H9 (cell line): ENCODE measurements at regions not wholly inside any gene's neighbourhood (a gene's known extent, or its start where the extent isn't known, plus 50 kb on each side); places are given as distances from the start of the nearest gene placed in this dataset.

ENCODE experiments used
- DNase-seq: peaks from one replicate; pipeline ENCODE4 v3.0.0-alpha.2; 2017
- H2AFZ ChIP-seq: one replicate; pipeline ENCODE4 v1.6.1; 2013; ENCODE audit warnings: mild to moderate bottlenecking, low read length, control low read depth, moderate library complexity
- H2AK5ac ChIP-seq: 2 replicates; pipeline ENCODE4 v1.6.1; 2013; ENCODE audit warnings: low read length, control low read depth, mixed read lengths; ENCODE audit not compliant: insufficient read length
- H2BK120ac ChIP-seq: one replicate; pipeline ENCODE4 v1.6.1; 2013; ENCODE audit warnings: low read depth, mild to moderate bottlenecking, low read length, control low read depth, inconsistent platforms; ENCODE audit not compliant: poor library complexity, severe bottlenecking
- H2BK12ac ChIP-seq: 2 replicates; pipeline ENCODE4 v1.6.1; 2013; ENCODE audit warnings: low read length, control low read depth, mixed read lengths, low read depth; ENCODE audit not compliant: insufficient read length
- H2BK15ac ChIP-seq: 2 replicates; pipeline ENCODE4 v1.6.1; 2013; ENCODE audit warnings: low read depth, low read length, control low read depth
- H2BK20ac ChIP-seq: one replicate; pipeline ENCODE4 v1.6.1; 2013; ENCODE audit warnings: low read depth, mild to moderate bottlenecking, low read length, control low read depth, inconsistent platforms; ENCODE audit not compliant: poor library complexity, severe bottlenecking
- H2BK5ac ChIP-seq: 2 replicates; pipeline ENCODE4 v1.6.1; 2013; ENCODE audit warnings: low read length, control low read depth, mixed read lengths; ENCODE audit not compliant: insufficient read length
- H3K14ac ChIP-seq: 2 replicates; pipeline ENCODE4 v1.6.1; 2013; ENCODE audit warnings: low read length, control low read depth; ENCODE audit not compliant: insufficient read depth
- H3K18ac ChIP-seq: 2 replicates; pipeline ENCODE4 v1.6.1; 2013; ENCODE audit warnings: low read depth, mild to moderate bottlenecking, mixed read lengths, low read length, control low read depth; ENCODE audit not compliant: insufficient read length
- H3K23ac ChIP-seq: 2 replicates; pipeline ENCODE4 v1.6.1; 2013; ENCODE audit warnings: low read length, control low read depth, mixed read lengths, low read depth; ENCODE audit not compliant: insufficient read length
- H3K23me2 ChIP-seq: 2 replicates; pipeline ENCODE4 v1.6.1; 2013; ENCODE audit warnings: low read depth, mild to moderate bottlenecking, mixed read lengths, low read length, control low read depth; ENCODE audit not compliant: insufficient read length, poor library complexity, severe bottlenecking
- H3K27ac ChIP-seq: 2 replicates; pipeline ENCODE4 v1.5.1; 2013; ENCODE audit warnings: low read length, control low read depth, mixed read lengths, low read depth; ENCODE audit not compliant: insufficient read length
- H3K27me3 ChIP-seq: 2 replicates; pipeline ENCODE4 v1.6.1; 2013; ENCODE audit warnings: low read length, control low read depth, inconsistent platforms; ENCODE audit not compliant: insufficient read depth
- H3K4ac ChIP-seq: 2 replicates; pipeline ENCODE4 v1.6.1; 2013; ENCODE audit warnings: low read depth, mild to moderate bottlenecking, control low read depth, inconsistent platforms, low read length, moderate library complexity
- H3K4me1 ChIP-seq: 2 replicates; pipeline ENCODE4 v1.6.1; 2013; ENCODE audit warnings: low read length, control low read depth, inconsistent platforms; ENCODE audit not compliant: insufficient read depth
- H3K4me2 ChIP-seq: 2 replicates; pipeline ENCODE4 v1.6.1; 2013; ENCODE audit warnings: low read length, control low read depth, mixed read lengths; ENCODE audit not compliant: insufficient read length, insufficient read depth
- H3K56ac ChIP-seq: 2 replicates; pipeline ENCODE4 v1.6.1; 2013; ENCODE audit warnings: low read depth, mild to moderate bottlenecking, mixed read lengths, low read length, control low read depth; ENCODE audit not compliant: insufficient read length
- H3K79me1 ChIP-seq: 2 replicates; pipeline ENCODE4 v1.6.1; 2013; ENCODE audit warnings: low read depth, mild to moderate bottlenecking, moderate library complexity, low read length, control low read depth, inconsistent platforms; ENCODE audit not compliant: insufficient read depth, poor library complexity, severe bottlenecking
- H3K79me2 ChIP-seq: 2 replicates; pipeline ENCODE4 v1.6.1; 2013; ENCODE audit warnings: low read length, control low read depth, inconsistent platforms; ENCODE audit not compliant: insufficient read depth
- H3K9ac ChIP-seq: 2 replicates; pipeline ENCODE4 v1.6.1; 2013; ENCODE audit warnings: low read length, control low read depth, mixed read lengths; ENCODE audit not compliant: insufficient read length; ENCODE audit errors: extremely low read depth
- H3K9me3 ChIP-seq: one replicate; pipeline ENCODE4 v1.6.1; 2013; ENCODE audit warnings: low read depth, low read length, inconsistent platforms; ENCODE audit not compliant: control insufficient read depth
- H3T11ph ChIP-seq: one replicate; pipeline ENCODE4 v1.6.1; 2013; ENCODE audit warnings: mild to moderate bottlenecking, low read length, control low read depth, inconsistent platforms
- H4K20me1 ChIP-seq: one replicate; pipeline ENCODE4 v1.6.1; 2013; ENCODE audit not compliant: control insufficient read depth, insufficient read length, insufficient read depth
- H4K5ac ChIP-seq: 2 replicates; pipeline ENCODE4 v1.6.1; 2013; ENCODE audit warnings: low read depth, mild to moderate bottlenecking, mixed read lengths, low read length, control low read depth; ENCODE audit not compliant: insufficient read length
- H4K8ac ChIP-seq: replicated peaks from 2 replicates; pipeline ENCODE4 v1.6.1; 2013; ENCODE audit warnings: low read length, control low read depth, mixed read lengths, low read depth; ENCODE audit not compliant: insufficient read length
- H4K91ac ChIP-seq: 2 replicates; pipeline ENCODE4 v1.6.1; 2013; ENCODE audit warnings: low read depth, mild to moderate bottlenecking, moderate library complexity, mixed read lengths, low read length, control low read depth; ENCODE audit not compliant: insufficient read length
- H3K27ac Mint-ChIP-seq, 3 experiments: 2 replicates in 2 of 3; 3 replicates in 1 of 3; pipeline ENCODE4 v1.8.0; 2020 to 2021; ENCODE audit warnings: mixed read lengths in 3 of 3, mild to moderate bottlenecking in 1 of 3, moderate library complexity in 1 of 3
- H3K27me3 Mint-ChIP-seq: 2 replicates; pipeline ENCODE4 v1.8.0; 2021; ENCODE audit warnings: low read depth, mild to moderate bottlenecking, moderate library complexity, mixed read lengths
- H3K36me3 Mint-ChIP-seq, 3 experiments: 2 replicates in 2 of 3; 3 replicates in 1 of 3; pipeline ENCODE4 v1.8.0; 2020 to 2021; ENCODE audit warnings: low read depth in 3 of 3, mixed read lengths in 3 of 3; ENCODE audit not compliant: insufficient read depth in 1 of 3
- H3K4me1 Mint-ChIP-seq, 2 experiments: 2 replicates each; pipeline ENCODE4 v1.8.0; 2020; ENCODE audit warnings: mixed read lengths in 2 of 2
- H3K4me3 Mint-ChIP-seq, 2 experiments: 2 replicates in 1 of 2; 3 replicates in 1 of 2; pipeline ENCODE4 v1.8.0; 2020 to 2021; ENCODE audit warnings: mild to moderate bottlenecking in 2 of 2, mixed read lengths in 2 of 2, moderate library complexity in 1 of 2
- H3K9me3 Mint-ChIP-seq, 2 experiments: 2 replicates in 1 of 2; 3 replicates in 1 of 2; pipeline ENCODE4 v1.8.0; 2020; ENCODE audit warnings: mild to moderate bottlenecking in 2 of 2, mixed read lengths in 2 of 2, moderate library complexity in 1 of 2
- CTCF ChIP-seq: fragments of 200-600 bp; sonication (generic); conservative IDR thresholded peaks from 3 replicates; pipeline ENCODE4 v1.8.0; 2021; ENCODE audit warnings: antibody characterized with exemption, mild to moderate bottlenecking
- WGBS: extraction: QIAGEN DNeasy Blood & Tissue Kit; methylation state at CpG from one replicate; pipeline ENCODE4 v1.1.7; 2013; ENCODE audit warnings: missing lambda C conversion rate, low lambda C conversion rate, mixed read lengths; ENCODE audit not compliant: insufficient read length; ENCODE audit errors: extremely low coverage; 5-methylcytosine and 5-hydroxymethylcytosine counted together

GRCh38 chr21:27301220-27301619 is 334.3 kb upstream of the ADAMTS5 start:
- Histone ChIP-seq H2BK12ac (no peak overlapping the region), H2BK120ac (no peak overlapping the region), H2AFZ (no peak overlapping the region), H4K5ac (no peak overlapping the region), H3K79me2 (no peaks in the 10 kb centered on the region), H3T11ph (no peak overlapping the region), H2BK20ac (no peak overlapping the region), H3K79me1 (no peaks in the 10 kb centered on the region), H4K91ac (no peak overlapping the region), H2BK15ac (no peak overlapping the region), H3K18ac (no peak overlapping the region), H3K9ac (no peak overlapping the region), H3K27me3 (no peaks in the 10 kb centered on the region; the same call in 1 of the 2 replicates), H3K23me2 (no peaks in the 10 kb centered on the region), H3K14ac (no peak overlapping the region), H3K9me3 (no peaks in the 10 kb centered on the region), H4K20me1 (no peaks in the 10 kb centered on the region), H3K27ac (no peak overlapping the region), H3K4me2 (no peak overlapping the region), H2BK5ac (no peak overlapping the region), H3K4ac (no peak overlapping the region), H3K4me1 (no peaks in the 10 kb centered on the region), H2AK5ac (no peak overlapping the region), H3K23ac (no peak overlapping the region), H3K56ac (no peak overlapping the region), H4K8ac (no peak overlapping the region)
- no CpG with 5 or more reads among the region's 2 CpGs for WGBS
- Mint-ChIP-seq H3K27ac (no peak overlapping the region), H3K4me1 (no peaks in the 10 kb centered on the region), H3K4me3 (no peak overlapping the region), H3K9me3 (peaks cover 2 to 8% of the 10 kb centered on the region in 2 experiments; a peak in 4 of 5 replicates), H3K27me3 (no peaks in the 10 kb centered on the region), H3K36me3 (peaks cover 0 to 13% (median 0%) of the 10 kb centered on the region in 3 experiments; a peak in 3 of 7 replicates)
- TF ChIP-seq CTCF, result no peak
- no peak for DNase-seq
